NCI-H1105 treated with DMSO at 0.1 percent for 48 hours (cell line): ENCODE measurements at regions not wholly inside any gene's neighbourhood (a gene's known extent, or its start where the extent isn't known, plus 50 kb on each side); places are given as distances from the start of the nearest gene placed in this dataset.
A peak's percentile ranks its signal among the peaks of the same experiment; 100 is the strongest.

Experiments used
- DNase-seq: peaks from one replicate; lab custom pipeline; 2025; lab: John Stamatoyannopoulos, UW

GRCh38 chr16:51430716-51431369, 279.8 kb upstream of the SALL1 start:
- DNase-seq: no peak

- DNase-seq: no peak
Measured at GRCh38 chr16:51429041-51429440, 278.0 kb upstream of the SALL1 start.

GRCh38 chr16:51427085-51427484, 276.0 kb upstream of the SALL1 start:
- no peak for DNase-seq

GRCh38 chr16:51426276-51426675, 275.2 kb upstream of the SALL1 start:
- DNase-seq: no peak

GRCh38 chr16:51420247-51420646, 269.2 kb upstream of the SALL1 start:
- no peak for DNase-seq

- DNase-seq: no peak
Measured at GRCh38 chr16:51419768-51420167, 268.7 kb upstream of the SALL1 start.

GRCh38 chr16:51418258-51418657, 267.2 kb upstream of the SALL1 start:
- no peak for DNase-seq

GRCh38 chr16:51416926-51417325, 265.9 kb upstream of the SALL1 start:
- peak; percentile 65 for DNase-seq

DNA sequence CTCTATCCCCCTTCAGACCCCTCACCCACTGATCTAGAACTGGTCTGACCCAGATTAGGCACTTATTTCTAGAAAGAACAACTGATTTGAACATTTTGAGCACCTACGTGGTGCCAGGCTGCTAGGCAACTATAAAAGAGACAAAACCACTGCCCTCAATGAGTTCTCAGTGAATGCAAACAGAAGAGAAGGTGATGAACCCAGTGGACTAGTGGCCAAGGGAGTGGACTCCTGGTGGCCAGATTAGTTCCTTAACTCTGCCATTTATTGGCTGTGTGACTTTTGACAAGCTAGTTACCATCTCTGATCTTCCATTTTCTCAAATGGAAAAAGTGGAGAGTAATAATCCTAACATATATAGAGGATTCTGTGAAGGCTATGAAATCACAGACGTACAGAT, 259.1 kb upstream of the SALL1 start:
- DNase-seq: no peak

- no peak for DNase-seq
Measured at GRCh38 chr16:51409001-51409675, 258.1 kb upstream of the SALL1 start.

- DNase-seq: no peak
Measured at GRCh38 chr16:51408357-51408756, 257.3 kb upstream of the SALL1 start.

DNA sequence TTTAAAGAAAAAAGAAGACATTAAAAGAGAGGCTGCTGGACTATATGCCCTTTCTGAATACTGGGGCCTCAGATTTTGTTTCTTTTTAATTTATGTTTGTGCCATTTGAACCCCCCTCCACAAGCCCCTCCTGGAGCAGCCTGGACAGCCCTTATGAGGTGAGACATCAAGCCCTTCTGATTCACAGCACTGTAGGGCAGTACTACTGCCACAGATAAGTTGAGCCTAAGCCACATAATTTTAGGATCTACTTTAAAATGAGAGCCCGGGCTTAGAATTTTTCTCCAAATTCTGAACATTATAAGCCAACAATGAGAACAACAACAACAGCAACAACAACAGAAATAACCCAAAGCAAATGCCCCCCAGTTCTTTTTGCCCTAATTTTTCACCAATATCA, 256.9 kb upstream of the SALL1 start:
- no peak for DNase-seq

DNA sequence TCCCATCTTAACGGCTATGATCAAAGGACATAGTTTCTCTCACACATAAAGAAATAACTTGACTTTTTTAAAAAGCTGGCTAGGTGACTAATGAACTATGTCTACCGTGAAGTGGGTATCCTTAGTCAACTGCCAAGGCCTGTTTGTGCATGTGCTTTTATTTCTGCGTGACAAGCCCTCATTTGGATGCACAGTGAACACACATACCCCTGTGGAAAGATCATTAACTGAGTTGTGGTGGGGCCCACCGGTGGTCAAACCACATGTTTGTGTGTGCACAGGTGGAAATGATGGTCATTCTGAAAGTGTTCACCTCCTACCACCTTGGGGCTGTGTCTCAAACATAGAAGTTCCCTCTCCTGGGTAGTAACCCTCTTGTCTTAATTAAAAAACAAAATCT, 256.1 kb upstream of the SALL1 start:
- DNase-seq: no peak

DNA sequence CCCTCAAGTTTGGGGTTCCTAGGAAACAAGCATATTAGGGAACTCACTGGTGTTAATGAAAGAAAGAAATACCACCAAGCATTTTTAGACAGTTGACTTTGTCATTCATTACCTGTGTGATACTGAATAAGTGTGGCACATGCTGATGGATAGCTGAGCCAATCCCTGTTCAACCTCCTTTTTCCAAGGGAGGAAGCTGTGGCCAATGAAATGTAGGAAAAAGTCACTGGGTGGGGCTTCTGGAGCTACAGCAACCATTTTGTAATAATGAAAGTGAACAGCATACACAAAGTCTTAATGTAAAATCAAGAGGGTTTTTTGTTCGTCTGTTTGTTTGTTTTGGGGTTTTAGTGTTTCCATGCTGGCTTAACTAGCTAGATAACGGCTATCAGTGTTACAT, 254.3 kb upstream of the SALL1 start:
- no peak for DNase-seq

DNA sequence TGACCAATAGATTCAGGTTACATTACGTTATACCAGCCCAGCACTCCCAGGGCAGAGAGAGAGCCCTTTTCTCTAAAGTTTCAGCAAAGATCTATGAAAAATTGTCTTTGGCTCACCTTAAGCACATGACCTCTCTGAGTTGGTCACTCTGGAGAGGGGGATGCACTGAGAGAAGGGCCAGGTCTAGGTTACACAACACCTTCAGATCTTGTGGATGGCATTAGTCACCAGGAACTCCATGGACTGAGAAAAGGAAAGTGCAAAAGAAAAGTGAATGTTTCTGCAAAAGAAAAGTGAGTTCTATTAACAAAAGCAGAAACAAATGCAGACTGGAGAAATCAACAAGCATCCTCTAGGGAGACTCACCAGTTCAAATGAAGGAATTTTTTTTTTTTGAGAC, 253.3 kb upstream of the SALL1 start:
- no peak for DNase-seq

DNA sequence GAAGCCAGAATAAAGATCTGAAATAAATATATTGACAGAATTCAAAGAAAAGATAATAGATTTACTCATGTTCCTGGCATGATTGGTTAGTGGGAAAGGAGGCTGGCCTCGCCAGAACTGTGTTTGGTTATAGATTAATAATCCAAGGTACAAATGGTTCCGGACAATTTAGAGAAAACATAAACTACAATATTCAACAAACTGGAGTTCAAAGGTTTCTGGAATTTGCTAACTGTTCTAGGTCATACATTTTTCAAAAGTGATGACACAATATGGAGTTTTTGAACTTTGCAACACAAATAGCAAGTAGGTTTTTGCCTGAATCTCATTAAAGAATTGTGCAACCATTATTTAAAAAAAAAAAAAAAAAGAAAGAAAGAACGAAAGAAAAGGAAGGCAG, 251.7 kb upstream of the SALL1 start:
- DNase-seq: no peak

GRCh38 chr16:51402298-51402697, 251.2 kb upstream of the SALL1 start:
- DNase-seq: no peak

DNA sequence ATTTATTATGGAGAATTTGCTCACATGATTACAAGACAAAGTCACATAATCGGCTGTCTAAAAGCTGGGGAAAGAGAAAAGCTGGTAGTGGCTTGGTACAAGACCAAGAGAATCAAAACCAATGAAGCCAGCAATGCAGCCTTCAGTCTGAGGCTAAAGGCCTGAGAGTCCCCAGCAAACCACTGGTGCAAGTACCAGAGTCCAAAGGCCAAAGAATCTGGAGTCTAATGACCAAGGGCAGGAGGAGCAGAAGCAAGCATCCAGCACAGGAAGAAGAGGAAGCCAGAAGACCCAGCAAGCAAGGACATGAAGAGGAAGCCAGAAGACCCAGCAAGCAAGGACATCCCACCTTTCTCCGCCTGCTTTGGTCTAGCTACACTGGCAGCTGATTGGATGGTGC, 250.6 kb upstream of the SALL1 start:
- DNase-seq: no peak

GRCh38 chr16:51399908-51400670, 249.0 kb upstream of the SALL1 start:
- no peak for DNase-seq

GRCh38 chr16:51394421-51394820, 243.4 kb upstream of the SALL1 start:
- DNase-seq: no peak

DNA sequence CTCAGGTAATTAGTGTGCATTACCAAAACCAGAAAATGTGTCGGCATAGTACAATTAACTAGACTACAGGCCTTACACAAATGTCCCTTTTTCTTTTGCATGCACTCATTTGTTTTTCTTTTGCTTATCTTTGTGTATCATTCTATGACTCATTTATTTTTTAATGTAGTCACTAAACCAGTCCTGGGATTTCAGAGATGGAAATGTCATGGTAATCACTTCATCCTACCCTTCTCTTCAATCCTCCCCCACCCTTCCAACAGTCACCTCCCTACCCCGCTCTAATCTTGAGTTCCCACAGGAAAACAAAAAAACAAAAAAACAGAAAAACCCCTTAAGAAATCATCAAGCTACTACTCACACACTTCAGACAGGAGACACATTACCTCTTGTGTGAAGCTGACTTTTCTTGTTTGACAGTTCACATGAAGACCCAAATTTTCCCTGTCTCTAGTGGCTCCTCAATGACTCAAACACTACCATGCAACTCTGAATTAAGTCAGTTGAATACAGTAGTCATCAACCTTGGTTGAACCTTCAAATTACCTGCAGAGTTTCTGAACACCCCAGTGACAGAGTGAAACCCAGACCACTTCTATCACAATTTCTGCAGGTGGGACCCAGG, 242.4 kb upstream of the SALL1 start:
- DNase-seq: no peak

- DNase-seq: no peak
Measured at GRCh38 chr16:51392521-51393187, 241.6 kb upstream of the SALL1 start.
